IPS DF 4.7 (cell line): ENCODE measurements at regions not wholly inside any gene's neighbourhood (a gene's known extent, or its start where the extent isn't known, plus 50 kb on each side); places are given as distances from the start of the nearest gene placed in this dataset.
"Not testable (repeated sequence)": the region's sequence is repeated elsewhere in the genome, so short reads cannot be mapped to it uniquely, and the experiment has no call there.

ENCODE experiments used
- DNase-seq: peaks from one replicate; pipeline ENCODE4 v3.0.0-alpha.2; 2013; ENCODE audit warnings: low spot score; ENCODE audit errors: extremely low read depth

DNA sequence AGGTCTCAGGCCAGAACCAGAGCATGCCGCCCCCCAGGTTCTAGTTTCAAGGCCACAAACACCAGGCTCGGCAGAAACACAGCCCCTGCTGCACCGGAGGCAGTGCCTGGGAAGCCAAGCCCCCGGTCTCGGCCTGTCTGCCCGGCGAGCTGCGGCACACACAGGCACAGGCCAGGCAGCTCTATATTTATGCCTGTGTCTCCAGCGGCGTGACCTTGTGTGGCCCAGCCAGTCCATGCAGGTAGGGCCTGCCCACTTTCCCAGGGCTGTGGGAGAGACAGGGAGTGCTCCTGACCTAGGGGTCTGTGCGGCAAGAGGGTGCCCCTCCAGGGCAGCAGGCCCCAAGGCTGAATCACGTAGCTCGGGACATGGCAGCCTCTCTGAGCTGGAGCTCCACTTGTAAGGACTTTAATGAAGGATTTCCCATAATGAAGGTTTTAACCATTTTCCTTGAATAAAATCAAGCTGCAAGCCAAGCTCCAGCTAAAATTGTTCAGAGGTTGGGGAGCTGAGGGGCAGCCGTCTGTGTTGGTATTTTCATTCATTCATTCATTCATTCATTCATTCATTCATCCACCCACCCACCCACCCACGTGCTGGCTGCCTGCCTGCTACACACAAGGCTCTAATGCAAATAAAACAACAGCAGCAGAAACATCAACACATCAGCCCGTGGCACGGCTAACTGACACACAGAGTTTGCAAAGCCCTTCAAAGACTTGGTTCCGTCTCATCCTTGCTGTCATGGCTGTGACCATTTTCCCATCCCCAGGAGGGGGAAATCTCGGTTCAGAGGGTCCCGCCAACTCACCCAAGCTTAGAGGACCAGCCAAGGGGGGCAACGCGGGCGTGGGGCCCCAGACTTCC is 92.0 kb downstream of the RFLNA start:
- DNase-seq: no peak

- DNase-seq: no peak
Measured at GRCh38 chr12:124386059-124386458, 91.2 kb downstream of the RFLNA start.

GRCh38 chr12:124385219-124385969 is 90.5 kb downstream of the RFLNA start:
- DNase-seq: no peak

GRCh38 chr12:124384299-124384894 is 89.5 kb downstream of the RFLNA start:
- no peak for DNase-seq

GRCh38 chr12:124383028-124383427 is 88.1 kb downstream of the RFLNA start:
- no peak for DNase-seq

DNA sequence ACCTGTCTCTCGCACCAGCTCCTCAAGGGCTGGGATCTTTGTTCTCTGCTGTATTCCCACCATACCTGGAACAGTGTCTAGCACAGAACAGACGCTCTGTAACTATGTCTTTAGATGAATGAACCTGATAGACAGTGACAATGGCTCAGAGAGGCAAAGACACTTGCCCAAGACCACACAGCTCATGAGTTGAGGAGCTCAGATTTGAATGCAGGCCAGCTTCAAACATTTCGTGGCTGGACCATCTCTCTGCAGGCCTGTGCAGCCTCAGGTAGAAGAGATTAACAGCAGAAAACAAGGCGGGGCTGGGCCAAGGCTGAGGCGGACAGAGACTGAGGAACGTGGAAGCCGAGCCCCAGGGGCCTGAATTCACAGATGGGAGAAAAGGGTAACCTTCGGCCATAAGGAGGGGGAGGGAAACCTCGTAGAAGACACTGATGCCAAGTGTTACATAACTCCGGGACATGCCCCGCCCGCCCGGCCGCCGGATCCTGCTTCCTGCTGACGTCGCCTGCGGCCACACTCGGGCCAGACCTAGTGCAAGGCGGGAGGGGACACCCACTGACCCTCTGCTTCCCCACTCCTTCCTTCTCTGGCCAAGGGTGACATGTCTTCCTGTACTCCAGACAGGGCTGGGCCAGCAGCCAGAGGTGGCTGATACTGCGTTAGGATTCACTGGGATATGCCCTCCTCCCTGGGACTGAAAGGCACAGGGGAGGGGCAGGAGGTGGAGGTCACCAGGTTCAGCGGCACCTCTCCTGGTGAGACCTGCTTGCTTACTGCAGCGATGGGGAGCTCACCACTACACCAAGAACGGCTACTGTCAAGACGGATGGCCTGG is 86.8 kb downstream of the RFLNA start:
- no peak for DNase-seq

- DNase-seq: no peak
Measured at GRCh38 chr12:124380796-124381455, 86.0 kb downstream of the RFLNA start.

DNA sequence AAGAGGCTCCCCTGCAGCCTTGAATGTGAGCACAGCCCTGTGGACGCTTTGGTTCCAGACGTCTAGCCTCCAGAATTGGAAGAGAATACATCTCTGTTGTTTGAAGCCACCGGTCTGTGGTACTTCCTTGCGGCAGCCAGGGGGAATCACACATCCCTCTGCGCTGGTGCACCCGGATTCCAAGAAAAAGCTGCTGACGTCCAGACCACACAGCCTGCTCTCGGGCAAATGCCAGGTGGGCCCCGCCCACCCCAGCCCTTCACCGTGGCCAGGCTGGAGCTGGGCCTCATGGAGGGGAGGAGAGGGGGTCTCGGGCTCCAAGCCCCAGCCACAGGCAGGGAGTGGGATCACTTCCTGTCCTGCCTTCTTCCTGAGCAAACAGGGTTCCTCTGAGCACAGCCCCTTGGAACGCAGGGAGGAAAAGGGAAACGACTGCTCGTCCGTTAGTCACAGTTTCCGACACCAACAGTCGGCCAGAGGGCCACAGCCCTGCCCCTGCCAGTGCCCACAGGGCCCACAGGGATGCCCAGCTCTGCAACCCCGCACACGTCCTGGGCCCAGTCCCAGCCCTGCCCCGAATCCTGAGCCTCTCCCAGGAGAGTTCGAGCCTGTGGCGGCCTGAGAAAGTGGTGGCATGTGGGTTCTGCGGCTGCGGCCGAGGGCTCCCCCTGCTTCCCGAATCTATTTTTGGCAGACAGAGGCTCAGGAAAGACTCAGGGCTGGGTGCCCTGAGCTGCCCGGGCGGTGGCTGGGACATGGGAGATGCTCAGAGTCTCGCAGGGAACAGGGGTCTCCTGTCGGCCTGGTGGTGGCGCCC is 85.3 kb downstream of the RFLNA start:
- no peak for DNase-seq

DNA sequence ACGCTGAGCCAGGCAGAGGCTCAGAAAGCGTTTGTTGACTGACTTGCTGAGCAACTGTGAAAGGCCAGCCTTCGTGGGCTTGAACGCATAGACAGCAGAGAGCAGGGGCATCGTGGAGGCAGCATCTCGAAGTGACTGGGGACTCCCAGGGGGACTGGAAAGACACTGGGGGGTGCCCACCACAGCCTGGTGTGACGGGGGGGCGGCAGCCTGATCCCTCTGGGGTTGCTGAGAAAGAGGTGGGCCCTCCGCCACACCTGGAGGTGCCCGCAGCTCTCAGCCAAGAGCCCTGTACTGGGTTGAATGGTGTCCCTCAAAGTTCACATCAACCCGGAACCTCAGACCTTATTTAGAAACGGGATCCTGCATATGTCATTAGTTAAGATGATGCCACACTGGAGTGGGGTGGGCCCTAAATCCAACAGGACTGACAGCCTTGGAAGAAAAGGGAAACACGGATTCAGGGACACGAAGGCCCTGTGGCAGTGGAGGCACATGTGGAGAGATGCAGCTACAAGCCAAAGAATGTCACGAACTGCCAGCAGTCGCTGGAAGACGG is 84.6 kb downstream of the RFLNA start:
- no peak for DNase-seq

GRCh38 chr12:124378926-124379325 is 84.0 kb downstream of the RFLNA start:
- no peak for DNase-seq

DNA sequence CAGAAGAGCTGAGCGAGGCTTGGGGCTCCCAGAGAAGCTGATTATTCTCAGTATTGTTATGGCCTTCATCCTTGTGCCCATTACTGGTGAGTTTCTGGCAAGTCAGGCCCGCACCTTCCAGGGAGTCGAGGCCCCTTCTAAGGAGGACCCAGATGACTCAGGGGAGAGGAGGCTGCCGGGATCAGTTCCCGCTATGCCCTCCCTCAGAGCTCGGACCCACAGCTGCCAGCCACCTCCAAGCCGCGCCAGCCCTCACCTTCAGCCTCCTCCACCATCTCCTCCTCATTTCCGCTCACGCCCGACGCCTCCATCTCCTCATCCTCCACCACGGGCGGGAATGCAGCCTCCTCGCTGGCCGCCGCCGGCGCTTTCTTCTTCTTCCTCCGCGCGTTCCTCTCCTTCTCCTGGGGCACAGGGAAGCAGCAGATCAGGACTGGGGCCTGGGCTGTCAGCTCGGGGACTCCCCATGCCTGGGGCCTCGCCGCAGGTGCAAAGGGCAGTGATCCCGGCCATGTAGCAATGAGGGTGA is 83.2 kb downstream of the RFLNA start:
- no peak for DNase-seq

DNA sequence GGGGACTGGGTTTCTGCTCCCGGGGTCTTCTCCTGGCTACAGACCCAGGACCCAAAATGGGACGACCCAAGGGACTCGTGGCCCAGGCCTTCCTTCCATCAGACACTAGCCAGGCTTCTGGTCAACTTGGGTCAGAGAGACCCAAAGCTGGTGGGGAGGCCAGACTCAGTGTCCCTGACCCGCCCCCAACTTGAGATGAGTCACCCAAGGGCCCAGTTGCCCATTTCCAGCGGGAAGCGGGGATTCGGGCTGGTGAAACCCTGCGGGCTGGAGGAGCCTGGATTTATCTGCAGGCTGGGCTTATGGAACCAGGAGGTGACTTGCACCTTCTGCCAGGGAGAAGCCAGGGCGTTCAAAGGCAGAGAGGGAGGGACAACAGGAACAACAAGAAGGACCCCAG is 81.5 kb downstream of the RFLNA start:
- DNase-seq: no peak

- DNase-seq: no peak
Measured at GRCh38 chr12:124375789-124376175, 80.9 kb downstream of the RFLNA start.

DNA sequence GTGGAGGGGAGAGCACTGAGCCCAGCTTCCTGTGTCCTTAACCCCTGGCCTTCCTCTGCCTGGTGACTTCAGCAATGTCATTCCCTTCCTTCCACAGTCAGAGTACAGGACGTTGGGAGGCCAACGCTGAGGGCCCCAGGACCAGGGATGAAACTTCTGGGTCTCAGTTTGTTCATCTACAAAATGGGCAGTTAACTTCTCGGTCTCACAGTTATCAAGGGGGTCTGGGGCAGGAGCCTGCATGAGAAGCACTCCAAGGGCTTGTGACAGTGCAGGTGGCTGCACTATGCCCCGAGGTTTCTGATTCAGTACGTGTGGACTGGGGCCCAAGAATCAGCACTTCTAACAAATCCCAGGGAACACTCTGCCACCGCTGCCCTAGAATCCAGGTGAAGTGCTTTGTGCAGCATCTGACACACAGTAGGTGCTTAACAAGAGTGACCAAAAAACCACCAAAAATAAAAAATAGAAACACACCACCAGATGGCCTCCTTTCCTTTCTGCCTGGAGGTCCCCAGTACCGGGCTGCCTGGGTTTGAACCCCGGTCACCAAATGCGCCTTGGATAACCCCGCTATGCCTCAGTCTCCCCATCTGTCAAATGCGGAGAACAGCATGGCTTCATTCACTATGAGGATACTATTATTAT is 80.4 kb downstream of the RFLNA start:
- no peak for DNase-seq

- DNase-seq: no peak
Measured at GRCh38 chr12:124374567-124374966, 79.7 kb downstream of the RFLNA start.

- DNase-seq: no peak
Measured at GRCh38 chr12:124374147-124374546, 79.3 kb downstream of the RFLNA start.

DNA sequence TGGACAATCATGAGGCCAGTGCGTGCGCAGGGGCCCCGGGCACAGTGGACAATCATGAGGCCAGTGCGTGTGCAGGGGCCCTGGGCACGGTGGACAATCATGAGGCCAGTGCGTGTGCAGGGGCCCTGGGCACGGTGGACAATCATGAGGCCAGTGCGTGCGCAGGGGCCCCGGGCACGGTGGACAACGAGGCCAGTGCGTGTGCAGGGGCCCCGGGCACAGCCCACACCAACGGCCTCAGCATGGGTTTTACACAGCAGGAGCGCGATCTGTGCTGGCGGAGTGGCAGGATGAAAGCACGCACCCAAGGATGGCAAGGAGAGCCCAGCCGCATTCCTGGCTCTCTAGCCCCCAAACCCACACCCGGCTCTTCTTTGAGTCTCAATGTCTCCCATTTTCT is 78.8 kb downstream of the RFLNA start:
- DNase-seq: not testable (repeated sequence)

DNA sequence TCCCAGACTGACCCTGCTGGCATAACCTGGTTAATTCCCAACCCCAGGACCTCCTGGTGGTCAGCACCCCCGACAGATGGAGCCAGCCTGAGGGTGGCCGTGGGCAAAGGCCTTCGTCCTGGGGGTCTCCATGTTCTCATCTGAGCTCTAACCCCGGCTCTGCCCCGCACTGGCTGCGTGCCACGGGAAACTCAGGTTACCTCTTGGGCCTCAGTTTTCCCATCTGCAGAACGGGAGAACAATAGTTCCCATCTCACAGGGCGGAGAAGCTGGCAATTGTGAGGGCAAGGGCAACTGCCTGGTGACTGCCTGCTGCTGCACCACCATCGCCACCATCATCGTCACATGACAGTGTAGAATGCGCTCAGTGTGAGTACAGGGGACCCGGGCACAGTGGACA is 77.9 kb downstream of the RFLNA start:
- no peak for DNase-seq

DNA sequence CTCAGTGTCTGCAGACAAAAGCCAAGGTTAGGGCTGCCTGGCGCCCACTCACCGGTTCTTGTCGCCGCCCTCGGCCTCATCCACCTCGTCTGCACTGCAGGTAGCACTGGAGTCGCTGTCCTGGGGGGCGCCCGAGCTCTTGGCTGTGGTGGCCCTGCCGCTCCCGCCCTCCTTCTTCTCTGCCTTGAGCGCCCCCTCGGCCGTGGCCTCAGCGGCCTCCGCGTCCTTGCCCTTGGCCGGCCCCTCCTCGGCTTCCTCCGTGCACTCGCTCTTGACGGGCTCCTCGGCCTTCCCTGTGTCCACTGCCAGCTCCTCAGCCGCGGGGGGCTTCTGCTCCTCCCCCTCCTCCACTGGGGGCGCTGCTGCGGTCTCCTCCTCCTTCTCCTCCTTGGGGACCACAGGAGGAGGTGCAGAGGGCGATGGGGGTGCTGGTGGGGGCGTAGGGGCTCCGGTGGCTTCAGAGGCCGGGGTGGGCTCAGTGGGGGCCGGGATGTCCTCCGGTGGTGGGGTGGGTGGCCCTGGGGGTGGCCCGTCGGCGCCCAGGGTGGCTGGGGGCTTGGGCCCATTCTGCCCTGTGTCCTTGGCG is 77.2 kb downstream of the RFLNA start:
- no peak for DNase-seq
